ENCODE measurements at regions not wholly inside any gene's neighbourhood (a gene's known extent, or its start where the extent isn't known, plus 50 kb on each side); places are given as distances from the start of the nearest gene placed in this dataset.
"Not testable (repeated sequence)": the region's sequence is repeated elsewhere in the genome, so short reads cannot be mapped to it uniquely, and the experiment has no call there.

DNA sequence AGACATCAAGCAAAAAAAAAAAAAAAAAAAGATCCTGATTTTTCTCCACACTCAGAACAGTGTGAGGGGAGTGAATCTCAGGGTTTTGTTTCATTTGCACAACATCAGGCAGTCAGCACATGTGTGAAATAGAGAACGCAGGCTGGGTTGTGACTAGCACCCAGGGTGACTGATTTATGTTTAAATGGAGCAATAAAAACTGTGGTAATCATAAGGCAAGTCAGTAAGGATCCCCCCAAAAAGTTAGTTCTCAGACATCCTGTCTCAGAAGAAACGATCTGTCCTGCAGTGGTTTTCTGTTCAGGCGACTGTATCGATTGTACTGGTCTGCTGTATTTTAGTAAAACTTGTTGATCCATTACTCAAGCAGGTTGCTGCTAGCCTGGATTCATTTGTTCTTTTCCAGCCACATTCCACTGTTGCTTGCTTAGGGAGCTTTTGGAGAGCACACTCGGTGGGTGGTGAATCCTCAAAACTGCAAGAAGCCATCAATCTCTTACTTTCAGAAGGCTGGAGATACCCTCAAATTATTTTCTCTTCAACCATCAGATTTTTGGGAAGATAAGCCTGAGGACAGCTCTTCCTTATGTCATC, 107.1 kb downstream of the DACT1 start:
- WGBS, 2 donors = 96 to 97% methylated on average over 5 of the region's 5 CpGs
- no peaks in the 10 kb centered on the region for H3K9me3 ChIP-seq (ENCODE audit: control insufficient read depth, low read length)
- peaks cover 0 to under 1% of the 10 kb centered on the region in 2 donors for H3K4me1 ChIP-seq (ENCODE audit: control insufficient read depth in 1 of 2, insufficient read depth in 2 of 2, low read length in 2 of 2)
- H3K27ac ChIP-seq (ENCODE audit: low read depth in 1 of 2, low read length in 2 of 2) = no peak overlapping the region
- H3K27me3 ChIP-seq (ENCODE audit: control insufficient read depth in 1 of 2, insufficient read depth in 2 of 2, low read length in 1 of 2) = no peaks in the 10 kb centered on the region
- H3K36me3 ChIP-seq (ENCODE audit: control insufficient read depth in 1 of 2, insufficient read depth in 2 of 2, low read length in 1 of 2) = no peaks in the 10 kb centered on the region
- ATAC-seq (ENCODE audit: low FRiP score) = no peak
- intact Hi-C loops (cut with DNase I) = no loop called here
- DNase-seq = no peak
- H3K4me3 ChIP-seq (ENCODE audit: low read length in 2 of 2) = no peak overlapping the region

DNA sequence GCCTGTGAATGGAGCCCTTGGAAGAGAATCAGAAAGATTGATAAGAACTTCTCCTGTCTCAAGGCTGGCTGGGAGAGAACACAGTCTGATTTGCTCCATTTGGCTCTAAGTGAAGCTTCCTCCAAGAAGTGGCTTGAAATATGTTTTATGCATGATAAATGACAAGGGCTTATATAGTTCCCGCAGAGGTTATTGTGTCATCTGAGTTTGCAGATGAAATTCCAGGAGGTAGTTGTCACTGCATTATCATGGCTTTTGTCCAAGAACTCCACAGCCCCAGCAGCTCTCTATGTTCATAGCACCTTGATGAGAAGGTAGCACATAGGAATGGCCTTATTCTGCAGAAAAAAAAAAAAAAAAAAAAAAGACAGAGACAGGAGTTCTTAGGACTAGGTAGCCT, 108.5 kb downstream of the DACT1 start:
- DNase-seq (no peak), ATAC-seq (ENCODE audit: low FRiP score) (no peak)
- Histone ChIP-seq H3K9me3 (ENCODE audit: control insufficient read depth, low read length) (no peaks in the 10 kb centered on the region), H3K4me1 (ENCODE audit: control insufficient read depth in 1 of 2, insufficient read depth in 2 of 2, low read length in 2 of 2) (no peaks in the 10 kb centered on the region), H3K36me3 (ENCODE audit: control insufficient read depth in 1 of 2, insufficient read depth in 2 of 2, low read length in 1 of 2) (no peaks in the 10 kb centered on the region), H3K27me3 (ENCODE audit: control insufficient read depth in 1 of 2, insufficient read depth in 2 of 2, low read length in 1 of 2) (no peaks in the 10 kb centered on the region), H3K27ac (ENCODE audit: low read depth in 1 of 2, low read length in 2 of 2) (no peak overlapping the region), H3K4me3 (ENCODE audit: low read length in 2 of 2) (no peak overlapping the region)
- WGBS, 2 donors = 63 to 71% methylated on average over 1 of the region's 1 CpG
- intact Hi-C loops (cut with DNase I) = no loop called here

DNA sequence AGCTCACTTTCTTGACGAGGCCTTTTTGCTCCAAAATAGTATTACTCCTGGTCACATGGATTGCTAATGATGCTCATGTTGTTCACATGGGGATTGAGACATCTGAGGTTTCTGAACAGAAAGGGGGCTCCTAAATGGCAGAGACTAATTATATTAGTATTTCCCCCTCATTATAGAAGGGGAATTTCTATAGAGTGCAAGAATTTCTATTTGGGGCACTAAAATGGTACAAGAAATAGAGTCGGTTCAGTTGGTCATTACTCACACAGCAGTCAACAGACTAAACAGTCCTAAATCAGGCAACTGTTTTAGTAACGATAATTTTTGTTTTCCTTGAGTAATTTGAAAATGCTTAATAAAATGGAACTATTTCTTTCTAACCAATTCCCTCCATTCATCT, 108.9 kb downstream of the DACT1 start:
- Histone ChIP-seq H3K27ac (ENCODE audit: low read depth in 1 of 2, low read length in 2 of 2) (no peak overlapping the region), H3K36me3 (ENCODE audit: control insufficient read depth in 1 of 2, insufficient read depth in 2 of 2, low read length in 1 of 2) (no peaks in the 10 kb centered on the region), H3K9me3 (ENCODE audit: control insufficient read depth, low read length) (no peaks in the 10 kb centered on the region), H3K27me3 (ENCODE audit: control insufficient read depth in 1 of 2, insufficient read depth in 2 of 2, low read length in 1 of 2) (no peaks in the 10 kb centered on the region), H3K4me3 (ENCODE audit: low read length in 2 of 2) (no peak overlapping the region), H3K4me1 (ENCODE audit: control insufficient read depth in 1 of 2, insufficient read depth in 2 of 2, low read length in 2 of 2) (no peaks in the 10 kb centered on the region)
- DNase-seq (no peak), ATAC-seq (ENCODE audit: low FRiP score) (no peak)
- WGBS, 2 donors = 76 to 85% methylated on average over 3 of the region's 3 CpGs
- intact Hi-C loops (cut with DNase I) = no loop called here

- DNase-seq (peak in 1 of 2 donors; percentile 84), ATAC-seq (ENCODE audit: low FRiP score) (peak; percentile 61)
- H3K27ac ChIP-seq (ENCODE audit: low read depth in 1 of 2, low read length in 2 of 2) = no peak overlapping the region
- H3K4me3 ChIP-seq (ENCODE audit: low read length in 2 of 2) = no peak overlapping the region
- no peaks in the 10 kb centered on the region for H3K4me1 ChIP-seq (ENCODE audit: control insufficient read depth in 1 of 2, insufficient read depth in 2 of 2, low read length in 2 of 2)
- WGBS, 2 donors = 89 to 90% methylated on average over 7 of the region's 7 CpGs
- H3K9me3 ChIP-seq (ENCODE audit: control insufficient read depth, low read length) = no peaks in the 10 kb centered on the region
- no peaks in the 10 kb centered on the region for H3K36me3 ChIP-seq (ENCODE audit: control insufficient read depth in 1 of 2, insufficient read depth in 2 of 2, low read length in 1 of 2)
- no peaks in the 10 kb centered on the region for H3K27me3 ChIP-seq (ENCODE audit: control insufficient read depth in 1 of 2, insufficient read depth in 2 of 2, low read length in 1 of 2)
- intact Hi-C loops (cut with DNase I) = no loop called here
These were observed 109.4 kb downstream of the DACT1 start for GRCh38 chr14:58747181-58747580.

DNA sequence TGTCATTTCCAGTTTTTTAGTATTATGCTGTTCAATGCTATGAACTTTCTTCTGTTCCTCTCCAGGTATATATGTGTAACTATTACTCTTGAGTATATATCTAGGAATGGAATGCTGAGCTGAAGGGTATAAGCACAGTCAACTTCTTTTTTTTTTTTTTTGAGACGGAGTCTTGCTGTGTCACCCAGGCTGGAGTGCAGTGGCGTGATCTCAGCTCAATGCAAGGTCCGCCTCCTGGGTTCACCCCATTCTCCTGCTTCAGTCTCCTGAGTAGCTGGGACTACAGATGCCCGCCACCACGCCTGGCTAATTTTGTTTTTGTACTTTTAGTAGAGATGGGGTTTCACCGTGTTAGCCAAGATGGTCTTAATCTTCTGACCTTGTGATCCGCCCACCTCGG, 110.5 kb downstream of the DACT1 start:
- WGBS, 2 donors = 91 to 94% methylated on average over 8 of the region's 8 CpGs
- intact Hi-C loops (cut with DNase I); H3K4me1 ChIP-seq (ENCODE audit: control insufficient read depth in 1 of 2, insufficient read depth in 2 of 2, low read length in 2 of 2); DNase-seq; H3K4me3 ChIP-seq (ENCODE audit: low read length in 2 of 2); ATAC-seq (ENCODE audit: low FRiP score); H3K27ac ChIP-seq (ENCODE audit: low read depth in 1 of 2, low read length in 2 of 2); H3K36me3 ChIP-seq (ENCODE audit: control insufficient read depth in 1 of 2, insufficient read depth in 2 of 2, low read length in 1 of 2); H3K27me3 ChIP-seq (ENCODE audit: control insufficient read depth in 1 of 2, insufficient read depth in 2 of 2, low read length in 1 of 2); H3K9me3 ChIP-seq (ENCODE audit: control insufficient read depth, low read length): not testable (repeated sequence)

DNA sequence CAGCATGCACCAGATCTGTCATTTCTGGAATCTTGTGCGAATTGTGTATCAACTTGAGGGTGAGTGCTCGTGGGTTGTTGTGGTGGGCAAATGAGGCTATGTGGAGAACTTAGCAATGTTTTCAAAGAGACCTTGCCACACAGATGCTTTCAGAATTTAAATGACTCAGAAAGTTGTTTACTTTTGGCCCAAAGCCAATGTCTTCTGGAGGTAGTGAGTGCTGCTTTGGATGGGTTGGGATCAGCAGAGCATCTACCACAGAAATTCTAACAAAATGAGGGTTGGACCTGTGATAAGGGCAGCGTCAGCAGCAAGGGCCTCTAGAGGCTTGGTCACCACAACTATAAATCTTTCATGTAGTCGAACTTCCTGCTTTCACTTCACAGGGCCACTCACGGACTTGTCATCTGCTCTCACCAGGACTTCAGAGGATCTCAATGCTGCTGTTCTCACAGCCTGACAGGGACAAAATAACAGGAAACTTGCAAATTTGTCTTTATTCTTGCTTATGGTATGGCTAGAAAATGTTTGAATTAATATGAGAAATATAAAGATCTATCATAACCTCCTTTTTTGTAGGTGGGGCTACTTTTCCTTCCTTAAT, 111.4 kb downstream of the DACT1 start:
- H3K4me1 ChIP-seq (ENCODE audit: control insufficient read depth in 1 of 2, insufficient read depth in 2 of 2, low read length in 2 of 2) = no peaks in the 10 kb centered on the region
- no peaks in the 10 kb centered on the region for H3K9me3 ChIP-seq (ENCODE audit: control insufficient read depth, low read length)
- H3K27ac ChIP-seq (ENCODE audit: low read depth in 1 of 2, low read length in 2 of 2) = no peak overlapping the region
- H3K27me3 ChIP-seq (ENCODE audit: control insufficient read depth in 1 of 2, insufficient read depth in 2 of 2, low read length in 1 of 2) = no peaks in the 10 kb centered on the region
- DNase-seq (peak in 1 of 2 donors; percentile 69), ATAC-seq (ENCODE audit: low FRiP score) (peak; percentile 59)
- WGBS, 2 donors = 23% methylated on average over 5 of the region's 5 CpGs
- no peaks in the 10 kb centered on the region for H3K36me3 ChIP-seq (ENCODE audit: control insufficient read depth in 1 of 2, insufficient read depth in 2 of 2, low read length in 1 of 2)
- no peak overlapping the region for H3K4me3 ChIP-seq (ENCODE audit: low read length in 2 of 2)
- intact Hi-C loops (cut with DNase I) = no loop called here

GRCh38 chr14:58750321-58751269, 112.8 kb downstream of the DACT1 start:
- no peak overlapping the region for H3K27ac ChIP-seq (ENCODE audit: low read depth in 1 of 2, low read length in 2 of 2)
- no peak for DNase-seq
- ATAC-seq (ENCODE audit: low FRiP score) = no peak
- no peaks in the 10 kb centered on the region for H3K27me3 ChIP-seq (ENCODE audit: control insufficient read depth in 1 of 2, insufficient read depth in 2 of 2, low read length in 1 of 2)
- no peak overlapping the region for H3K4me3 ChIP-seq (ENCODE audit: low read length in 2 of 2)
- no peaks in the 10 kb centered on the region for H3K36me3 ChIP-seq (ENCODE audit: control insufficient read depth in 1 of 2, insufficient read depth in 2 of 2, low read length in 1 of 2)
- H3K9me3 ChIP-seq (ENCODE audit: control insufficient read depth, low read length) = no peaks in the 10 kb centered on the region
- H3K4me1 ChIP-seq (ENCODE audit: control insufficient read depth in 1 of 2, insufficient read depth in 2 of 2, low read length in 2 of 2) = no peaks in the 10 kb centered on the region
- intact Hi-C loops (cut with DNase I) = no loop called here
- WGBS, 2 donors = 84 to 93% methylated on average over 9 of the region's 9 CpGs

- intact Hi-C loops (cut with DNase I) = no loop called here
- WGBS, 2 donors = 95 to 98% methylated on average over 5 of the region's 5 CpGs
These were observed 114.0 kb downstream of the DACT1 start for GRCh38 chr14:58751788-58752187.

More at GRCh38 chr14:58751788-58752187, 114.0 kb downstream of the DACT1 start:
- H3K36me3 ChIP-seq (ENCODE audit: control insufficient read depth in 1 of 2, insufficient read depth in 2 of 2, low read length in 1 of 2) = no peaks in the 10 kb centered on the region
- H3K9me3 ChIP-seq (ENCODE audit: control insufficient read depth, low read length) = no peaks in the 10 kb centered on the region
- no peak overlapping the region for H3K27ac ChIP-seq (ENCODE audit: low read depth in 1 of 2, low read length in 2 of 2)
- DNase-seq (no peak), ATAC-seq (ENCODE audit: low FRiP score) (no peak)
- no peaks in the 10 kb centered on the region for H3K4me1 ChIP-seq (ENCODE audit: control insufficient read depth in 1 of 2, insufficient read depth in 2 of 2, low read length in 2 of 2)
- H3K4me3 ChIP-seq (ENCODE audit: low read length in 2 of 2) = no peak overlapping the region
- no peaks in the 10 kb centered on the region for H3K27me3 ChIP-seq (ENCODE audit: control insufficient read depth in 1 of 2, insufficient read depth in 2 of 2, low read length in 1 of 2)
